Immature natural killer cell (primary cell): ENCODE measurements at regions not wholly inside any gene's neighbourhood (a gene's known extent, or its start where the extent isn't known, plus 50 kb on each side); places are given as distances from the start of the nearest gene placed in this dataset.
A peak's percentile ranks its signal among the peaks of the same experiment; 100 is the strongest.

Experiments used
- DNase-seq, 3 donors: peaks; one replicate each; pipeline ENCODE4 v3.0.0; 2022; ENCODE audit warnings: mixed read lengths in 1 of 3
- H3K27ac Mint-ChIP-seq, 6 donors: one replicate each; pipeline ENCODE4 v1.8.0; 2020; ENCODE audit warnings: mixed read lengths in 6 of 6, mild to moderate bottlenecking in 5 of 6, inconsistent platforms in 4 of 6, moderate library complexity in 3 of 6
- H3K27me3 Mint-ChIP-seq, 3 donors: one replicate each; pipeline ENCODE4 v1.8.0; 2020 to 2021; ENCODE audit warnings: low read depth in 3 of 3, mild to moderate bottlenecking in 3 of 3, mixed read lengths in 3 of 3, moderate library complexity in 3 of 3, inconsistent platforms in 1 of 3
- H3K36me3 Mint-ChIP-seq, 3 donors: one replicate each; pipeline ENCODE4 v1.8.0; 2020; ENCODE audit warnings: mixed read lengths in 3 of 3, inconsistent platforms in 2 of 3, mild to moderate bottlenecking in 2 of 3
- H3K4me1 Mint-ChIP-seq, 2 donors: one replicate each; pipeline ENCODE4 v1.8.0; 2020; ENCODE audit warnings: inconsistent platforms in 2 of 2, mild to moderate bottlenecking in 2 of 2, mixed read lengths in 2 of 2, moderate library complexity in 1 of 2
- H3K4me3 Mint-ChIP-seq, 5 donors: one replicate each; pipeline ENCODE4 v1.8.0; 2020; ENCODE audit warnings: mild to moderate bottlenecking in 5 of 5, mixed read lengths in 5 of 5, inconsistent platforms in 3 of 5, moderate library complexity in 3 of 5
- H3K9me3 Mint-ChIP-seq, 6 donors: one replicate each; pipeline ENCODE4 v1.8.0; 2020; ENCODE audit warnings: mild to moderate bottlenecking in 6 of 6, mixed read lengths in 6 of 6, inconsistent platforms in 4 of 6, moderate library complexity in 3 of 6

DNA sequence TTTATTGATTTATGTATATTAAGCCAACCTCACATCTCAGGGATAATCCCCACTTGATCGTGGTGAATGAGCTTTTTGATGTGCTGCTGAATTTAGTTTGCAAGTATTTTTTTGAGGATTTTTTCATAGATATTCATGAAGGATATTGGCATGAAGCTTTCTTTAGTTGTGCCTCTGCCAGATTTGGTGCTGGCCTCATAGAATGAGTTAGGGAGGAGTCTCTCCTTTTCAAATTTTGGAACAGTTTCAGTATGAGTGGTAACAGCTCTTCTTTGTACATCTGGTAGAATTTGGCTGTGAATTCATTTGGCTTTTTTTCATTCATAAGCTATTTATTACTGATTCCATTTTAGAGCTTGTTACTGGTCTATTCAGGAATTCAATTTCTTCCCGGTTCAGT lies 197.2 kb upstream of the NDST4 start:
- Mint-ChIP-seq H3K4me1 (peaks cover 14 to 21% of the 10 kb centered on the region in 2 donors), H3K9me3 (peaks cover 0 to 4% (median 0%) of the 10 kb centered on the region in 6 donors), H3K4me3 (no peak overlapping the region), H3K27me3 (peaks cover 0 to 2% (median 0%) of the 10 kb centered on the region in 3 donors), H3K27ac (no peak overlapping the region), H3K36me3 (no peaks in the 10 kb centered on the region)
- DNase-seq, result no peak

DNA sequence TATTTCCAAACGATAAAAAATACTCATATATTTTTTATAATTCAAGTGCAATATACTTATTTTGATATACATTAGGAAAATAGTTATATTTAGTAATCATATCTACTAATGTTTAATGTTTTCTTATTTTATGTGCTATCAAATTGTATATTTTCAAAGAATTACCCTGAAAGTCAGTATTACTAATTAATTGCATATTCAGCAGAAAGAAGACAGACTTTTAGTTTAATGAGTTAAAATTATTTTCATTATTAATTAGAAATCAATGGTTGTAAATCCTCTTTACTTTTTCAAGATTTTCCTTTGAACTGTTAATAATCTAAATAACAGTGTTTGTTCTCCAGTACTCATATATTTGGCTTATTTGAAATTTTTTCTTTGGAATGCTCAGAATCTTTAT lies 181.3 kb upstream of the NDST4 start:
- Mint-ChIP-seq H3K27ac (no peak overlapping the region), H3K9me3 (no peaks in the 10 kb centered on the region), H3K36me3 (no peaks in the 10 kb centered on the region), H3K4me3 (no peak overlapping the region), H3K4me1 (peaks cover 9 to 13% of the 10 kb centered on the region in 2 donors), H3K27me3 (peaks cover 0 to 2% (median 1%) of the 10 kb centered on the region in 3 donors)
- DNase-seq, result no peak

- Mint-ChIP-seq H3K27me3 (peaks cover 0 to 4% (median 2%) of the 10 kb centered on the region in 3 donors), H3K4me1 (peaks cover 9 to 13% of the 10 kb centered on the region in 2 donors), H3K36me3 (no peaks in the 10 kb centered on the region), H3K27ac (no peak overlapping the region), H3K9me3 (peaks cover 0 to 2% (median 0%) of the 10 kb centered on the region in 6 donors), H3K4me3 (no peak overlapping the region)
- DNase-seq, result no peak
Measured at GRCh38 chr4:115293093-115293462, 179.7 kb upstream of the NDST4 start.

- no peak for DNase-seq
- H3K9me3 Mint-ChIP-seq, result peaks cover 0 to 2% (median 0%) of the 10 kb centered on the region in 6 donors
- peaks cover 0 to 4% (median 2%) of the 10 kb centered on the region in 3 donors for H3K27me3 Mint-ChIP-seq
- H3K4me1 Mint-ChIP-seq, result peaks cover 9 to 13% of the 10 kb centered on the region in 2 donors
- peak overlapping the region; percentile 17 to 70 (median 38) for H3K27ac Mint-ChIP-seq
- H3K36me3 Mint-ChIP-seq, result no peaks in the 10 kb centered on the region
- H3K4me3 Mint-ChIP-seq, result peak overlapping the region in 4 of 5 donors; percentile 19 to 64 (median 55)
Measured at GRCh38 chr4:115292320-115293092, 179.1 kb upstream of the NDST4 start.

- peaks cover 0 to 4% (median 0%) of the 10 kb centered on the region in 3 donors for H3K27me3 Mint-ChIP-seq
- no peaks in the 10 kb centered on the region for H3K36me3 Mint-ChIP-seq
- H3K27ac Mint-ChIP-seq, result no peak overlapping the region
- DNase-seq, result no peak
- peaks cover 0 to 2% (median 0%) of the 10 kb centered on the region in 6 donors for H3K9me3 Mint-ChIP-seq
- no peak overlapping the region for H3K4me3 Mint-ChIP-seq
- peaks cover 4 to 7% of the 10 kb centered on the region in 2 donors for H3K4me1 Mint-ChIP-seq
Measured at GRCh38 chr4:115287426-115287825, 174.0 kb upstream of the NDST4 start.

GRCh38 chr4:115279330-115279729 lies 165.9 kb upstream of the NDST4 start:
- H3K4me3 Mint-ChIP-seq, result no peak overlapping the region

GRCh38 chr4:115278830-115279229 lies 165.4 kb upstream of the NDST4 start:
- H3K27me3 Mint-ChIP-seq, result peaks cover 0 to 2% (median 0%) of the 10 kb centered on the region in 3 donors
- H3K27ac Mint-ChIP-seq, result no peak overlapping the region
- peaks cover 21 to 39% of the 10 kb centered on the region in 2 donors for H3K4me1 Mint-ChIP-seq
- peaks cover 0 to 2% (median 0%) of the 10 kb centered on the region in 6 donors for H3K9me3 Mint-ChIP-seq
- H3K4me3 Mint-ChIP-seq, result no peak overlapping the region
- no peak for DNase-seq
- H3K36me3 Mint-ChIP-seq, result peaks cover 0 to 3% (median 0%) of the 10 kb centered on the region in 3 donors

More at GRCh38 chr4:115279330-115279729, 165.9 kb upstream of the NDST4 start:
- Mint-ChIP-seq H3K4me1 (peaks cover 18 to 34% of the 10 kb centered on the region in 2 donors), H3K9me3 (peaks cover 0 to 2% (median 0%) of the 10 kb centered on the region in 6 donors), H3K27ac (peak overlapping the region in 2 of 6 donors; percentile 21 to 81), H3K36me3 (peaks cover 0 to 3% (median 0%) of the 10 kb centered on the region in 3 donors), H3K27me3 (peaks cover 0 to 2% (median 0%) of the 10 kb centered on the region in 3 donors)
- DNase-seq, result no peak

DNA sequence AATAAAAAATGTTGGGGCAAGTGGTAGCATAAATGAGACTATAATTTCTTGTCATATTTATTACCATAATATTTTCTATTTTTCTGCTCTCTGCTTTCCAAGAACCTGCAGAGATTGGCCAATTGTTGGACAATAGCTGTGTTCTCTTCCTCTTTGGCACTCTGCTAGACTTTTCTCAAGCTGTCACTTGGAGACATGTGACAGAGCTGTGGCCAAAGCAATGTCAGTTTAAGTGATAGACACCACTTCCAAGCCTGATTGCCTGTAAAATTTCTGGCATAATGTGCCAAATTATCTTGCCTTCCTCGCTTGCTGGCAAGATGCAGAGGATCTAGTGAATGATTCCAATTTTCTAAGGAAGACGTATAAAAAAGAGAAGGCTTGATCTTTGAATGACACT lies 162.2 kb upstream of the NDST4 start:
- Mint-ChIP-seq H3K27ac (peak overlapping the region; percentile 61 to 80 (median 72)), H3K9me3 (peaks cover 0 to 3% (median under 1%) of the 10 kb centered on the region in 6 donors), H3K4me1 (peaks cover 38 to 62% of the 10 kb centered on the region in 2 donors), H3K36me3 (peaks cover 0 to 7% (median 4%) of the 10 kb centered on the region in 3 donors), H3K27me3 (peaks cover 0 to 2% (median 2%) of the 10 kb centered on the region in 3 donors), H3K4me3 (peak overlapping the region in 3 of 5 donors; percentile 22 to 64 (median 55))
- DNase-seq, result peak in 2 of 3 donors; percentile 14 to 20

DNA sequence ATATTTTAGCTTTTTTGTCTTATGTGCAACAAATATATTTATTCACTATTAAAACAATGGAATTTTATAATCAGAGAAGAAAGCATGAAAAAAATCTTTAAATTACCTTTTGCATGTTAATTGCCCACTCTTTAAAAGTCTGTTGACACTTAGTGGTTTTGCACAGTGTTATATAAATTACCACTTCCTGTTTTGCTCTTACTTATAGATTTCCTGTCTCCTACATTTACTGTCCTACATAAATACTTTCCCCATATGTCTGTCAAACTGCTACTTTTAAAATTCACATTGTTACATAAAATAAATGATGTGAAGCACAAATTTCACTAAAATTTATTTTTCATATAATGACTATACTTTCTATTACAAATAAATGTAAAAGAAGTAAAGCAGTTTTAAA lies 161.1 kb upstream of the NDST4 start:
- Mint-ChIP-seq H3K9me3 (peaks cover 0 to 3% (median under 1%) of the 10 kb centered on the region in 6 donors), H3K4me3 (peak overlapping the region; percentile 38 to 81 (median 66)), H3K4me1 (peaks cover 38 to 62% of the 10 kb centered on the region in 2 donors), H3K27me3 (peaks cover 2 to 3% (median 2%) of the 10 kb centered on the region in 3 donors), H3K27ac (peak overlapping the region; percentile 14 to 78 (median 50)), H3K36me3 (peaks cover 0 to 7% (median 4%) of the 10 kb centered on the region in 3 donors)
- DNase-seq, result peak; percentile 26 to 46 (median 43)

- H3K4me3 Mint-ChIP-seq, result no peak overlapping the region
Measured at GRCh38 chr4:115272594-115272993, 159.2 kb upstream of the NDST4 start.

DNA sequence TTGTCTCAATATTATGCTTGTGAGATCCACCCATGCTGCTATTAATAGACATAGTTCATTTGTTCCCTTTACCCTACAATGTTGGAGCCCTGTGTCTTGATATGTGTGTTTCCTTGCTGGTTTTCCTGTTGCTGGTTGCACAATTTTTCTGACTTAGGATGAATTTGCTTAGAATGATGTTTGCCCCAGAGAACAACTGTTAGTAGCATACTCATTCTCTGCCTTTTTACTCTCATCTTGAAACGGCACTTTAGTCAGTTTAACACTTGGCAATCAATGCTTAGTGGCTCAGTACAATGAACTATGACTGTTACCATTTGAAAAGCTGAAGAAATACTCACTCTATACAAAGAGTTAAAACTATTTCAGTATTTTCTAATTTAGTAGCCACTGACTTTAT lies 158.8 kb upstream of the NDST4 start:
- peaks cover 0 to 3% (median 2%) of the 10 kb centered on the region in 3 donors for H3K27me3 Mint-ChIP-seq
- peaks cover 0 to 4% (median 4%) of the 10 kb centered on the region in 3 donors for H3K36me3 Mint-ChIP-seq
- peak overlapping the region in 1 of 5 donors; percentile 39 for H3K4me3 Mint-ChIP-seq
- no peak for DNase-seq
- H3K27ac Mint-ChIP-seq, result peak overlapping the region in 2 of 6 donors; percentile 62 to 68
- H3K9me3 Mint-ChIP-seq, result peaks cover 0 to 3% (median under 1%) of the 10 kb centered on the region in 6 donors
- peaks cover 34 to 46% of the 10 kb centered on the region in 2 donors for H3K4me1 Mint-ChIP-seq

More at GRCh38 chr4:115272594-115272993, 159.2 kb upstream of the NDST4 start:
- Mint-ChIP-seq H3K4me1 (peaks cover 34 to 50% of the 10 kb centered on the region in 2 donors), H3K36me3 (peaks cover 0 to 4% (median 4%) of the 10 kb centered on the region in 3 donors), H3K9me3 (peaks cover 0 to 3% (median under 1%) of the 10 kb centered on the region in 6 donors), H3K27ac (peak overlapping the region in 1 of 6 donors; percentile 16), H3K27me3 (peaks cover 0 to 3% (median 2%) of the 10 kb centered on the region in 3 donors)
- no peak for DNase-seq

DNA sequence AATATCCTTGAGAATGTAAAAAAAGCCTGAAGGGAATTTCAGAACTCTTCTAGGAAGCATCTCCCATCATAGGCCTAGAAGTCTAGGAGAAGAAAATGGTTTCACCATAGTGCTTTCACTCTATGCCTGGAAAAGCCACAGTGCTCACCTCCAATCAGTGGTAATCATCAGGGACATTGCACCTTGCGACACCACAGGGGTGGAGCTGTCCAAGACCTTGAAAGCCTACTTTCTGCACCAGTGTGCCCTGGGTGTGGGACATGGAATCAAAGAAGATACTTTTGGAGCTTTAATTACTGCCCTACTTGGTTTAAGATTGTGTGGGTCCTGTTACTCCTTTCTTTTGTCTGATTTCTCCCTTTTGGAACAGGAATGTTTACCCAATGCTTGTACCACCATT lies 146.8 kb upstream of the NDST4 start:
- no peaks in the 10 kb centered on the region for H3K4me1 Mint-ChIP-seq

GRCh38 chr4:115259642-115260041 lies 146.2 kb upstream of the NDST4 start:
- H3K27me3 Mint-ChIP-seq, result no peaks in the 10 kb centered on the region

More for the DNA sequence above, 146.8 kb upstream of the NDST4 start:
- no peak for DNase-seq
- Mint-ChIP-seq H3K4me3 (no peak overlapping the region), H3K27ac (no peak overlapping the region), H3K36me3 (no peaks in the 10 kb centered on the region), H3K9me3 (peaks cover 0 to 1% (median under 1%) of the 10 kb centered on the region in 6 donors), H3K27me3 (no peaks in the 10 kb centered on the region)

DNA sequence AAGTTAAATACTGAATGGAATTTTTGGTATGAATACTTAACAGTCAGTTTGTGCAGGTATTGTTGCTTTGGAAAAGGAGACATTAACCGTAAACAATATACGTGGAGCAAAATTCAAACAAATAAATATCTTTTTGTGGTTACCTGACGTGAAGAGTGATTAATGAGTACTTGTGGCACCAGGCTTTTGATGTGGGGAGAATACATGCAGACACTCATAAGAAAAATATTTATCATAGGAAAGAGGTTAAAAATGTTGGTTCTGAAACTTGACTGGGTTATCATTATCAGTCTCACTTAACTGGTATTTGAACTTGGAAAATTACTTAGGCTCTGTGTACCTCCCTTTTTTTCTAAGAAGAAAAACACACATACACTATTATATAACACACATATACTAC lies 136.4 kb upstream of the NDST4 start:
- Mint-ChIP-seq H3K4me3 (no peak overlapping the region), H3K27ac (no peak overlapping the region), H3K4me1 (peaks cover 3 to 7% of the 10 kb centered on the region in 2 donors)

More at GRCh38 chr4:115259642-115260041, 146.2 kb upstream of the NDST4 start:
- no peak for DNase-seq
- H3K27ac Mint-ChIP-seq, result no peak overlapping the region
- H3K4me3 Mint-ChIP-seq, result no peak overlapping the region
- H3K4me1 Mint-ChIP-seq, result no peaks in the 10 kb centered on the region
- peaks cover 0 to 1% (median under 1%) of the 10 kb centered on the region in 6 donors for H3K9me3 Mint-ChIP-seq
- H3K36me3 Mint-ChIP-seq, result no peaks in the 10 kb centered on the region

More for the DNA sequence above, 136.4 kb upstream of the NDST4 start:
- no peak for DNase-seq
- Mint-ChIP-seq H3K36me3 (no peaks in the 10 kb centered on the region), H3K27me3 (no peaks in the 10 kb centered on the region), H3K9me3 (peaks cover 0 to 1% (median 0%) of the 10 kb centered on the region in 6 donors)
